ENCODE measurements at regions not wholly inside any gene's neighbourhood (a gene's known extent, or its start where the extent isn't known, plus 50 kb on each side); places are given as distances from the start of the nearest gene placed in this dataset.

DNA sequence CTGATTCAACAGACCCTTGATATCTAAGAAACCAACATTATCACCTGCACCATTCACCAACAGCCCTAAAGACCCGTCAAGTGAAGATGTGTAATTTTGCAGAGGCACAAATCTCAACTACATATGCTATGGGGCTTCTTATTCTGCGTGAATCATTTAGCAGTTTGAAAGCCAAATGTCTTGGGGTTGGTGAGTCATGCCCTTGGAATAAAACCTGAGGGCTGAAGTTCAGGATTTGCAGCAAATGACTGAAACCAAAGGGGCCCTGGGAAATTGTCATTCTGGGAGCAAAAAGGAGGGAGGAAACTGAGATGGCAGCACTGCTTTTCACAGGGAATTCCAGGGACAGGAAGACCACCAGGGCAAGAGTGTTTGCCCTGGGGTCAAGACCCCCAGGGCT lies 79.2 kb upstream of the TNR start:
- no peak for DNase-seq

GRCh38 chr1:175820456-175821025 lies 77.1 kb upstream of the TNR start:
- DNase-seq, result no peak

DNA sequence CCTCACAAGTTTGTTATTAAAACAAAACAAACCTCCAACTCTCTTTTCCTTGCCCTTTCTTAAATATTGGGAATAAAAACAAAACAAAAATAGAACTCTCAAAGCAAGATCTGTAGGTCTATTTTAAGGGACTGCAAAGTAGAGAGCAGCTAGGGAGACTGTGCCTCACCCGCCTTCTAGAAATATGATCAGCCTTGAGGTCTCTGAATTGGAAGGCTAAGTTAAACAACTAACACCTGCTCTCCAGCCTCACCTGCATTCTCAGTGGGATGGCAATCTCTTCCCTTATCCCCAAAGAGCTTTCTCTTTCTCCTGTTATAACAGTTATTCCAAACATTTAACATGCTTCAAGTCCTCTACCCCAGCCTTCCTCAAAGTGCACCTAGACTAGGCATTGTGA lies 75.5 kb upstream of the TNR start:
- DNase-seq, result no peak

DNA sequence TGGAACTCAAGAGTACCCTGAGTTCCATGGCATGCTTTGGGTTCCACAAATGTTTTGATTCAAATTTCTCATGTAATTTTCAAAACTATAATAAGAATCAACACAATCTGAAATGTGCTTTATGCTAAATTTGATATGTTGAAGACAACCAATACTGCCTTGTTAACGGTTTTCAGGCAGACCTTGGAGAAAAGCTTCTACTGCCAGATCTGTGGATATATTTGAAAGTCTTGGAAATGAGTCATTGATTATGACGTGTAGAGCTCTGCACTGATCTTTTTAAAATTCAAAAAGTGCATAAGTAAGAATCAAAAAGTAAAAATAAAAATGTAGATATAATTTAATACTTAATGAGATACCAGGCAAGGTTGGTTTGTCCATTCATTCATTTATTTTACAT lies 74.0 kb upstream of the TNR start:
- no peak for DNase-seq

GRCh38 chr1:175814885-175815284 lies 71.5 kb upstream of the TNR start:
- DNase-seq, result no peak

- DNase-seq, result no peak
Observed at GRCh38 chr1:175812936-175813335, 69.5 kb upstream of the TNR start.

DNA sequence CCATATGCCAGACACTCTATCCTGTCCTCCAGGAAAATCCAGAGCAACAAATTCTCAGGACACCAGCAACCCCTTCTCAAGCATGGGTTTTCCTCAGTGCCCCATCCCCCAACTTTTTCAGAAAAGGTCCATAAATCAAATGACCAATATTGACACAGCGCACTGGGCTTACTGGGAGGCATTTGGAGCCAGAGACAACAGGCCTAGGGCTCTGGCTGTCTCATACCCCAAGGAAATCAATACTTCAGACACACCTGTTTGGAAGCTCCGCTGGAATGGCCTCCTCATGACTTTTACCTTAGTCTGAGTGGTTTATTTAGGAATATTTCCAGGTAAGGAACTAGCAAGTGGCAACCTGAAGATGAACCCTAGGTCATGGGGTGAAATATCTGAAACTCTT lies 66.9 kb upstream of the TNR start:
- no peak for DNase-seq

DNA sequence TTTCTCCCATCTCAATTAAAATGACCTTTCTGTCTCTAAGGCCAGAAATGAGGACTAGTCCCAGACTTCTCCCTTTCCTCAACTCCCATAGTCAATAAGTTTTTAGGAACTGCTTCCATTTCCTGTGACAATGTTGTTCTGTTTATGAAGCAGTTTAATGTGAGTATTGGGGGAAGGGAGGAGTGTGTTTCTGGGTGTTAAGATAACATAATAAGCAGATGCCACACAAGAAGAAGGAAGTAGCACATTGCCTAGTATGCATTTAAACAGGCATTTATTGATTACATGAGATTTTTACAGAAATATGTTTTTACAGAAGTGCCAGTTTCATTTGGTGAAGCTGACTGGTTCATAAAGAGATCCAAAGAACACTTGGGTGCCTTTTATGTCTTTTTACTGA lies 65.6 kb upstream of the TNR start:
- no peak for DNase-seq

GRCh38 chr1:175808573-175808972 lies 65.2 kb upstream of the TNR start:
- no peak for DNase-seq

GRCh38 chr1:175804561-175804960 lies 61.2 kb upstream of the TNR start:
- no peak for DNase-seq

DNA sequence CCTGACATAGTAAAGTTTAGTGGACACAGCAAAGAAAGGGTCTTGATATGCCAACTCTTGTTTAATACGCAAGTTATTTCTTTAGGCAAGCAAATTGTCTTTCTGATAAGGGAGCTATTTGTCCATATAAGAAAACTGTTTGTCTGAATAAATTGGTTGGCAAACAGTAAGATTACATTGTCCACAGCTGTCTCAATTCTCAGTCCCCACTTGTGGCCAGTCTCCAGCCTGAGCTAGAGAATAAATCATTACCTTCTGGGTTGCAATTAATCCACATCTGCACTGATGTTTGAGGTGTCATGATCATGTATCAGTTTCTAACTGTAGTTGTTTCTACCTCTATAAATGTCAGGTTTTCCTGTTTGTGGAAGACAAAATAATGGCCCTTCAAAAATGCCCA lies 60.0 kb upstream of the TNR start:
- DNase-seq, result no peak

DNA sequence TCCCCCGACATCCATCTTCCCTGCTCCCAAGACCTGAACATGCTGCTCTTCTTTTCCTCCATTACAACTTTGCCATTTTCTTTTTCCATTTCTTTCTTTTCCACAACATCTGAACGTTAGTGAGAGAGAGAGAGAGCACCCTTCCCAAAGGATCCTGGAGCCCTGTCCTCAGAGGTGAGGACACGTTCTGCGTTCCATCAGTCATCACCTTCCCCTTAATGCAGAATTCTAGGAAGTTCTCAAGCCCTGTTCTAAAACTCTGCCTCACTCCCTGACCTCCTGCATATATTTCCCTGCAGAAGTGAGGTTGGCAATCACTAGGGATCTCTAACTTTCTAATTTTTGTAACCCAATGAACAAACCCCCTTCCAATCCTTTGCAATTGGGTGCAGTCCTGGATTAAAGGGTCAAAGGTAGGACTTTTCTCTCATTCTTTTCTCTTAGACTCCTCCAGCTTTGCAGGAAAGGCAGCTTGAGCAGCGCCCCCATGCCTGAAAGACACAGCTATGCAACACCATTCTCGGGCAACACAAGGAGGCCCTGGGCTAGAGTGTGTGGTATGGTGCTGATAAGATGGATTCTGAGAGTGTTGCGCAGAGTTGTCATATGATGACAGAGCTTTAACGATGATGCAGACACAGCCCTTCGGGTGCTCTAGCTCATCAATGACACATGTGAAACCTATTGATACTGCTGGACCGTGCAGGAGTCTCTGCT lies 59.2 kb upstream of the TNR start:
- no peak for DNase-seq

DNA sequence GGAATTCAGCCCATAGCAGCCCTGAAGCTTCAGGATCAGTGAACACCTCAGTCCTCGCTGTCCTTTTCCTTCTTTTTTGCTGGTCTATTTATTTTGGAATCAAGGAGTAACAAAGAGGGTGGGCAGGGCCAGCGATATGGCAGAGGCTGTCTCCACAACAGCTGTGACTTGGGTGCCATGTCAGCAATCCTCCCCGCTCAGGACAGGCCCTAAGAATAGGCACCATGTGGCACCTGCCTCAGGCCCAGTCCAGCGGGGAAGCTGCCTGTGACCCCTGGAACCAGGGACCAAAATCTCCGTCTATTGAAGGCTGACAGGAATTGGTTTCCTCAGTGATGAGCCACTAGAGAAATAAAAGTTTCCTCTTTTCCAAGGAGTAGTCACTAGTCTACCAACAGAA lies 58.6 kb upstream of the TNR start:
- DNase-seq, result no peak

GRCh38 chr1:175797576-175797975 lies 54.2 kb upstream of the TNR start:
- no peak for DNase-seq

DNA sequence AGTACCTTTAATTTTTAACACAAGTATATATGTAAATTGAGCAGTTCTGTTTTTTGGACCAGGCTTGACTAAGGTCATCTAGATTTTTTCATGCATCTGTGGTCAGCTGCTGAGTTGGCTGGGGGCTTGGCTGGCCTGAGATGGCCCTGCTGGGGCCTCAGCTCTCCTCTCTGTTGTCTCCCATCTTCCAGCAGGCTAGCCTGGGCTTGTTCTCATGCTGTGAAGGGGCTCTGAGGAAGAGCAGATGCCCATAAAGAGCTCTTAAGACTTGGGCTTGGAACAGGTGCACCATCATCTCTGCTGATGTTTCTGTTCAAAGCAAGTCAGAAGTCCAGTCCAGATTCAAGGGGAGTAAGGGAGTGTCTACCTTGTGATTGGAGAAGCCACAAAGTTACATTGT lies 51.2 kb upstream of the TNR start:
- DNase-seq, result no peak

DNA sequence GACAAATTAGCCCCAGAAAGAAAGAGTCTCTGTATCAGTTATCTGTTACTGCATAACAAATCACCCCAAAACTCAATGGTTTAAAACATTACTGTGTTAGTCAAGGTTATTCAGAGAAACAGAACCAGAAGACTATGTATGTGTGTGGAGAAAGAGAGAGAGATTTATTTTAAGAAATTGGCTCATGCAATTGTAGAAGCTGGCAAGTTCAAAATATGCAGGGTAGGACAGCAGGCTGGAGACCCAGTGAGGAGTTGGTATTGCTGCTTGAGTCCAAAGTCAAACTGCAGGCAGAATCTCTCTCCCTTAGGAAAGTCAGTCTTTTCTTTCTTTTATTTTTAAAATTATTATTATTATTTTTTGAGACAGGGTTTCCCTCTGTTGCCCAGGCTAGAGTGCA lies 50.2 kb upstream of the TNR start:
- DNase-seq, result no peak

Measured in NCI-H2029 (cell line).